Hepatic stellate cell (primary cell): ENCODE measurements at regions not wholly inside any gene's neighbourhood (a gene's known extent, or its start where the extent isn't known, plus 50 kb on each side); places are given as distances from the start of the nearest gene placed in this dataset.

Source experiments
- DNase-seq: peaks from one replicate; pipeline ENCODE4 v3.0.0; 2011; ENCODE audit warnings: low spot score

- DNase-seq = no peak
Measured at GRCh38 chr14:58846682-58847465, 209.1 kb downstream of the DACT1 start.

GRCh38 chr14:58848365-58848764, 210.6 kb downstream of the DACT1 start:
- DNase-seq = no peak

GRCh38 chr14:58849601-58850000, 211.8 kb downstream of the DACT1 start:
- no peak for DNase-seq

- no peak for DNase-seq
Measured at GRCh38 chr14:58850011-58850410, 212.2 kb downstream of the DACT1 start.

GRCh38 chr14:58861586-58861985, 223.8 kb downstream of the DACT1 start:
- no peak for DNase-seq

GRCh38 chr14:58862416-58863160, 224.8 kb downstream of the DACT1 start:
- no peak for DNase-seq

GRCh38 chr14:58863661-58864345, 226.0 kb downstream of the DACT1 start:
- no peak for DNase-seq

GRCh38 chr14:58864751-58865513, 227.2 kb downstream of the DACT1 start:
- no peak for DNase-seq

GRCh38 chr14:58865514-58866281, 227.9 kb downstream of the DACT1 start:
- no peak for DNase-seq

GRCh38 chr14:58866391-58866790, 228.6 kb downstream of the DACT1 start:
- DNase-seq = no peak

GRCh38 chr14:58870961-58871360, 233.2 kb downstream of the DACT1 start:
- DNase-seq = no peak

GRCh38 chr14:58871573-58871972, 233.8 kb downstream of the DACT1 start:
- DNase-seq = no peak

- no peak for DNase-seq
Measured at GRCh38 chr14:58872061-58872460, 234.3 kb downstream of the DACT1 start.

- no peak for DNase-seq
Measured at GRCh38 chr14:58873228-58873953, 235.6 kb downstream of the DACT1 start.

- DNase-seq = no peak
Measured at GRCh38 chr14:58875613-58876012, 237.9 kb downstream of the DACT1 start.

GRCh38 chr14:58876608-58877007, 238.8 kb downstream of the DACT1 start:
- no peak for DNase-seq

GRCh38 chr14:58878439-58879139, 240.8 kb downstream of the DACT1 start:
- DNase-seq = no peak

- DNase-seq = no peak
Measured at GRCh38 chr14:58881433-58881832, 243.7 kb downstream of the DACT1 start.

GRCh38 chr14:58882577-58883018, 244.8 kb downstream of the DACT1 start:
- no peak for DNase-seq

- no peak for DNase-seq
Measured at GRCh38 chr14:58884442-58884841, 246.7 kb downstream of the DACT1 start.
